GM19468 (cell line): ENCODE measurements at regions not wholly inside any gene's neighbourhood (a gene's known extent, or its start where the extent isn't known, plus 50 kb on each side); places are given as distances from the start of the nearest gene placed in this dataset.

Experiments
- ATAC-seq: cut with Tn5 transposase; IDR thresholded peaks from one replicate; pipeline ENCODE4 v1.9.1; 2021; ENCODE audit warnings: mild to moderate bottlenecking, moderate library complexity, moderate number of reproducible peaks; ENCODE audit not compliant: unreplicated experiment; ENCODE audit errors: extremely low read depth

DNA sequence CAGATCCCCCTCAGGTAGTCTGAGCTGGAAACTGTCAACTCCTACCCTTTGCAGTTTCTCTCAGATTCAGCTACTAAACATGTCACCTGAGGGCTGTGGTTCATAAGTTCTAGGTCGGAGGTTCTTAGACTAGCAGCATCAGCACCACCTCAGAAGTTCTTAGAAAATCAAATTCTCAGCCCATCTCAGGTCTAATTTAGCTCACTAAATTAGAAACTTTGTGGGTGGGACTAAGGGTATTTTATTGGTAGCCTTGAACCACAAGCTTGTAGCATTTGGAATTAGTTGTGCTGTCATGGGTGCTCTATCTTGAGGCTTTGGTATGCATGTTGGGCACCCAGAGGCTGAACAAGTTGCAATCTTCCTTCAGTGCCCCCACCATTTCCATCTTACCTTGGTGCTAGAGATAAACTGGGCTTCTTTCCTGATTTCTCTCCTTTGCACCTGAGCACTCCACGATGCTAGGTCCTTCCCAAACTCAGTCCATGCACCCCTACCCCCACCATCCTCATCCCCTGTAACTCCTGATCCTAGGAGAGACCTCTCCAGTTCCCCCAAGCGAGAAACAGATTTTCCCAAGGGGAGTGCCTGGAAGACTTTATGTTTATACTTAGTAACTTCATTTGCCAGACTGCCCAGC, 54.2 kb downstream of the S1PR1 start:
- no peak for ATAC-seq

DNA sequence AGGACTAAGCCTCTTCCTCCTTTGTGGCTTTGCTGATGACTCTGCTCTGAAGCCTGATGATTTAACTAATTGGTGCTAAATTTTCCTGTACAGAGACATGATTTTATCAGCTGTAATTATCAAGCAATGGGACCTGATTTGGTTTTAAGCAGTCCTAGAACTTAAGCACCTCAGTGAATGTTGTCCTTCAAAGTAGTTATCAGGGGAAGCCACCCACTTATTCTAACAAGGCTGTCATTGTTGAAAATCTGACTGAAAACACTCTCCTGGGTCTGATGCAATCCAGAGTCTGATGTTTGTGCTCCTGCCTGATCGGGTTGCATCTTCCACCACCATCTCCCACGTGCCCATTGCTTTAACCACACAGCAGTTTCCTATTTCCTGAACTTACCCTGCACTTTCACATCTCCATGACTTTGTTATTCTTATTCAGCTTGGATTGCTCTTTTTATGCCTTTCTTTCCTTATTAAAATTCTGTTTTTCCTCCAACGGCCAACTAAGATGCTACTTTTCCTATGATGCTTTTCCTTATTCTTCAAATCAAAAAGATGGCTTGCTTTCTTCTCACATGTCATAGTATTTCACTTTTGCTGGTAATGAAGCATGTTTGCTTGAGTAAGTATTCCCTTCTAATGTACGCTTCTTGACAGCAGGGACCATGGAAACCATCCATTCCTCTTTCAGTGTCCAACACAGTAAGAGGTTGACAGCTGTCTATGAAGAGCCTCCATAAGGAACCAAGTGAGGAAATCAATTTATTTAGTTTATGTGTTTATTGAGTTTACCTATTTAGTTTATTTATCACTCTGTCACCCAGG, 55.0 kb downstream of the S1PR1 start:
- no peak for ATAC-seq

DNA sequence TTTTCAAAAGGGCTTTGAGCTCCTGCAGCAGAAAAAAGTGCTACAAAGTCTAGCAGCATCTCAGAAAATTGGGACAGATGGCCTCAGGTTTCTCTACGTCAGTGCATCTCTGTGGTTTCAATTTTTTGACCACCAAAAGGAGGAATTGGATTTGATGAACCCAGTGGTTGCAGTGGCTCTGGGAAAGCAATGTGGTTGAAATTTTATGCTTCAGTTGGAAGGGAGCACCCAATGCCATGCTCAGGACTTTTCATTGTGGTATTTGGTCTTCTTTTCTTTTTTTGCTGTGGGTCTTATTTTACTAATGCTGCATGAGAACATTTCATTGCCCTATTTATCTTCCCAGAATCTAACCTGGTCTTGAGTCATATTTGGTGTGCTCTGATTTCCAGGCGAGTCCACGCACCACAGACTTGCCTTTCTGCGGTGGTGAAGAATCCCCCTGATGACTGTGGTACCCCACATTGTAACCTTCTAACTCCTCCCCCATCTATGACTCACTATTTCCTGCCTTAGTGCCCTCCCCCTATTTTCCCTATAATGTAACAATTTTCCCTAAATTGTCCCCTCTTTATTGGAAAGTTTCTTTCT, 56.7 kb downstream of the S1PR1 start:
- peak; percentile 21 for ATAC-seq

DNA sequence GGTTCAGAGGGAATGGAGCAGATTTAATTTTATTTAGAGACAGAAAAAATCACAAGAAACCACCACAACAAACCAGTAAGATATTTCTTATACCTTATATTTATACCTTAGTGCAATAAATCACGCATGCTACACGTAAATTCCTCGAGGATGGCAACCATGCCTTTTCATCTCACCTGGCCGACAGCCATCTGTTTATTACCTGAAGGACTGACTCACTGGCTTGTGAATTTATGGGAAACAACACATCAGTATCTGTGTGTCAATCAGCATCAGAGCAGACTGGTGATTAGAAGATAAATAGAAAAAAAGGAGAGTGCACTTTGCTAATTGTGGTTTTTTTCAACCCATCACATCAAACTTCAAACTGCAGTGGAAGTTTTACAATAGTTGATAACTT, 58.4 kb downstream of the S1PR1 start:
- ATAC-seq: no peak

DNA sequence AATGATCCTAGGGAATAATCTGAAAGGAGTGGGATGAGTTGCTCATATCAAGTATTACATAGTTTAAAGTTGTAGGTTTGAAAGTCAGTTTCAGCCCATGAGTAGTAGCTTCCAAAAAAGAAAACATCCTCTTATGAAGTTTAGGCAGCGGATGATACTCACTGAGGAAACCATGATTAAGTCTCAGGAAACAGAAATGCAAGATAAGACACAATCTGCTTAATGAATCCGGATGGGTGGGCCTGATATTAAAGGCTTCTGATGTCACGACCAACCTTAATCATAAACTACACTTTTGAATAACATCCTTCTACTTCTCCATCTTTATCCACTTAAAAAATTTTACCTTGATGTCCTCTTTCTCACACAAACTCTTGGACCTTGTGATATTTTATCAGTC, 61.8 kb downstream of the S1PR1 start:
- no peak for ATAC-seq

DNA sequence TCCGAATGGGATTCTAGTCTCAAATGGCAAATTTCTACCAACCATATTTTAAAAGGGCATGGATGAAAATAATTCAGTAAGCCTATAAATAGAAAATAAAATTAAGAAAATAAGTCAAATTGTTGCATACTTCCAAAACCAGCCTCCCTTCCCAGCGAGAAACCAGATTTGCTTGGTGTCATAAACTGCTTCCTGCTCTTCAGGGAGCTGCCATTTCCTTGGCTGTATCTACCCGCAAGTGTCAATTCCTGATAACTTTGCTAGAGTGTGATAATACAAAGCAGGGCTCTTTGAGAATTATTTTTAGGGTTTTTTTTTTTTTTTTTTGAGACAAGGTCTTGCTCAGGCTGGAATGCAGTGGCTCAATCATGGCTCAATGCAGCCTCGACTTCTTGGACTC, 62.3 kb downstream of the S1PR1 start:
- ATAC-seq: no peak

DNA sequence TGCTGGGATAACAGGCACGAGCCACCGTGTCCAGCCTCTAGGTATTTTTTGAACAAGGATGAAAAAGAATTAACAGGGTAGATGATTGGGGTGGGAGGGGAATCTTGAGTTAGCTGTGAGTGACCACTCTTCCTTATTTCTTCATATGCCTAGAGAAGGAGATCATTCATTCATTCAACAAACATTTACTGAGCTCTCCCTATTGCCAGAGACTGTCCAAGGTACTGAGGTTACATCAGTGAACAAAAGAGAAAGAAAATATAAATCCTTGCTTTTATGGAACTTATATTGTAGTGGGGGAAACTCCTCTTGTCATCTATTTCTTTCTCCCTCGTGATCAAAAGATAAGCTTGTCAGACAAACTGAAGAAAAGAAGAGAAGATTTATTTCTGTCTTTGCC, 62.9 kb downstream of the S1PR1 start:
- ATAC-seq: no peak

DNA sequence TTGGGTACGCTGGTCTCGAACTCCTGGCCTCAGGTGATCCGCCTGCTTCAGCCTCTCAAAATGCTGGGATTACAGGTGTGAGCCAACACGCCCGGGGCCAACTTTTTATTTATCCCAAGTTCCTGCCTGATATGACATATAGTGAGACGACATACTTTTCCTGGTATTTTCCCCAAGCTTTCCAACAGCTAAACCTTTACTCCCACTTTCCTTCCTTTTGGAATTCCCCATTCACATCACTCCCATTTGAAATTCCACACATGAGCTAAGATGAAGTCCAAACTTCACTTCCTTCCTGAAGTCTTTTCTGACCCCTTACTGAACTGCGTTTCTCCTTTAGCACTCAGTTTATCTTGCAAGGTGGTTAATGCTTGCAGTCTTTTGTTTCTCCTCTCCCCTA, 64.1 kb downstream of the S1PR1 start:
- ATAC-seq: no peak

DNA sequence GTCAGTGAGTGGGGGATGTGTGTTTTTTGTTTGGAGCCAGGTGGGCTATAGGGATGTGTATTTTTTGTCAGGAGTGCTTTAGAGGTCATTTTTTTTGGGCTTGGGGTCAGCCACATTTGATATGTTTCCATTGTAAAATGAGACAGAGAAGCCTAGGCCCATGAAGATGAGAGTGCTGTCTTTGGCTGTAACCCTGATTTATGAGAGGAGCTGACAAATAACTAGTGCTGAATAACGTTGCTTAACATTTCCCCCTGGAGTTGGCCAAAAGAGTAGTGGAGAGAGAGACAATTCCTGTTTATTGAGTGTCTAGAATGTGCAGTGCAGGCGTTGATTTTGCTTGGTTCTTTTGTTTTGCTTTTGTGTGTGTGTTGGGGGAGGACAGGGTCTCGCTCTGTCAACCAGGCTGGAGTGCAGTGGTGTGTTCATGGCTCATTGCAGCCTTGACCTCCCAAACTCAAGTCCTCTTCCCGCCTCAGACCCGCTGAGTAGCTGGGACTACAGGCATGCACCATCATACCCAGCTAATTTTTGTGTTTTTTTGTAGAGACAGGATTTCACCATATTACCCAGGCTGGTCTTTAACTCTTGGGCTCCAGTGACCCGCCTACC, 64.7 kb downstream of the S1PR1 start:
- no peak for ATAC-seq

DNA sequence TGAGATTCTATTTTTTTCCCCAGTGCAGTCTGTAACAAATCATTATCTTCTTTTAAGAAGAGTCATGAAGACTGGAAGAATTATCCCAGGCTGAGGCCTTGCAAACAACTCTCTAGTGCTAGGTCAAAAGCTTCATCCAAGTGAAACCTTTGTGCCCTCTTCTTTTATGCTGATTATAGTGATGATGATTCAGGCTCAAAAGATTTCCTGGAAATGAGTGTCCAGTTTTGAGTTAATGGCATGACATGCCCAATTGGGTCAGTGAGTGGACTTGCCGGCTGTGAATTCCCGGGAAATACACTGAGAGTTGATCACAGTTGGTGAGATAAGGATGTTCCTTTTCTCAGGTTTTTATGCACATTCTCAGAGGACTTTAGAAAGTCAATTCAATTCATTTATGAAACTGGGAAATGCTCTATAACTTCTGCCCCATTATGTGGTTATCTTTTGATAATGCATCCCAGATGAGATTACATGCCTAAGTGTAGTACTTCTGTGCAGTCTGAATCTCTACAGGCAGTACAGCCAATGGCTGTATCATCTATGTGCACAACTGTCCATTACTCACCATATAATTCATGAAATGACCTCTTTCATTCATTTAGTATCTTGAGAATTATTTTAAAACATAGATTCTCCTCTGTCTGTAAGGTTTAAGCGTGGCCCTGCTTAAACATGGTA, 66.2 kb downstream of the S1PR1 start:
- no peak for ATAC-seq

DNA sequence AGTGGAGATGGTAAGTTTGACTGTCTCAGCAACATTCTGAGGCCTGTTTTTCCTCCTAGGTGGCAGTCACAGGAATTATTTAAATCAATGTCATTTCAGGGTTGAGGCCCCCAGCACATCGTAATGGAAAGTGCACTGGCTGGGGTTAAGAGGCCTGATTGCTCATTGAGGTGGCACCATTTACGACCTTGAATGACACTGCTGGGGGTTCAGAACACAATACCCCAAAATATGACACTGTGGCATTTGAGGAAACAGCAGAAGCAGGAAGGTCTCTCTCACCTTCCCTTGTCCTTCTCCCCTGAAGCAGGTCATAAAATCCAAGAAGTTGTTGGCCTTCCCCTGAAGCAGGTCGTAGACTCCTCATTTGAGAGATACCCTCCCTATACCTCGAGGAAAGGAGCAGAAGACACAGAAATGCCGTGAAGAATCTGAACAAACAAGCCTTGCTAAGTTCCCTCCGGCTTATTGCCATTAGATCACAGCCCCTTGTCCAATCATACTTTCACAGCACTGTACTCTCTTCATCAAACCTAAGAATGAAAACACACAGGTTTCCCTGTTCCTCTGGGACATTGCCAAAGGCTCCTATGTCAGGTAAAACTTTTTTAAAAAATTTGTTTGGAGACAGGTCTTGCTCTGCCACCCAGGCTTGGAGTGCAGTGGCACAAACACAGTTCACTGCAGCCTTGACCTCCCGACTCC, 71.3 kb downstream of the S1PR1 start:
- ATAC-seq: no peak

DNA sequence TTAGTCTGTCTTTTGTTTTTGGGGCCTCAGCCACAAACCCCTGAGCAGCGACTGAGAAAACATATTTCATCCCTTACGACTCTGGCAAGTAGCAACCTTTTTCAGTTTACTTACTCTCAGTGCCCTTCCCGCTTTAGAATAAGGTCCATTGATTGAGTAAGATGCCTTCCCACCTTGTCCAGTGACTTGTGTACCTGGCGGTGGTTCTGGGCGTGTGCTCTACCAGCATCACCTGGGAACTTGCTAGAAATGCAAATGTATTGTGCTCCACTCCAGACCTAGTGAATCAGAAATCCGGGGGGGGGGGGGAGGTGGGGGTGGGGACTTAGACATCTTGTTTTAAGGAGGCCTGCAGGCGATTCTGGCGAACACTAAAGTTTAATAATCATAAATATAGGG, 72.1 kb downstream of the S1PR1 start:
- no peak for ATAC-seq

DNA sequence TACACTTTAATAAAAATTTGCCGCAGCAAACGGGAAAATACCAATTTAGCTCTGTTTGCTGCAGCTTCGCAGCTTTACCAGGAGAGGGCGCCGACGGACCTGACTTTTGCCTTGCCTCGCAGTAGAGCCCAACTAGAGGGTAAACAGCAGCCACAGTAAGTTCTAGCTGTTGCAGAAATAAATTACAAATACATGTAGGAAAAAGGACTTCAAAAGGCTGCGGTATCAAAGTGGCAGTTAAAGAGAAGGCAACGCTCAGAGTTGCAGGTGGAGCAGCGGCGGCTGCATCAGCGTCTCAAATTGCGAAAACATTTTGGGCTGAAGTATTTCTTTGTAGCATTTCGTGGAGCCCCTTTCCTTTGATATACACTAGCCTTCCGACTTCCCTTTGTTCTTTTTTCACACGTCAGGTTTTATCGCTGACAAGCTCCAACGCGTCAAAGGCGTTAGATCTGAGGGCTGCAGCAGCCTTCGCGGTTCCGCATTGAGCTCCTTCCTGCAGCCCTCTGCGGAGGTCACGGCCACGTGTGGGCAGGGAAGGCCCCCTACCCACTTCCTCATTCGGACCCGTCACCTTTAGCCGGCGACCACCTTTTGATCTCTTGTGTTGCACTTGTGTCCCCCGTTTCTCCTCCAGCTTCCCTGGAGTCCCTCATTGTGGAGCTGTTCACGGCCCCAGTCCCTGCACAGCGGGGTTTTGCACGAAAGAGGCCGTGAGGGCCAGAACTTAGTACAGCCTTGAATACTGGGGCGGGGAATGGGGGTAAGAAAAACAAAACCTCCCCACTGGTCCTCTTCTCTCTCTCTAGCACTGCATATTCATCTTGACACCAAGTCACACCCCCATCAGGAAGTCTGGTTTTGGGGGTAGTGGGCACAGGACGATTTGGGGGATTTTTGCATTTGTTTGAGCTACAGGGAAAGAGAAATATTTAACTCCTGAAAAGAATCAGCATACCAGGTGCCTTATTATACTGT, 72.8 kb downstream of the S1PR1 start:
- ATAC-seq: peak; percentile 11

DNA sequence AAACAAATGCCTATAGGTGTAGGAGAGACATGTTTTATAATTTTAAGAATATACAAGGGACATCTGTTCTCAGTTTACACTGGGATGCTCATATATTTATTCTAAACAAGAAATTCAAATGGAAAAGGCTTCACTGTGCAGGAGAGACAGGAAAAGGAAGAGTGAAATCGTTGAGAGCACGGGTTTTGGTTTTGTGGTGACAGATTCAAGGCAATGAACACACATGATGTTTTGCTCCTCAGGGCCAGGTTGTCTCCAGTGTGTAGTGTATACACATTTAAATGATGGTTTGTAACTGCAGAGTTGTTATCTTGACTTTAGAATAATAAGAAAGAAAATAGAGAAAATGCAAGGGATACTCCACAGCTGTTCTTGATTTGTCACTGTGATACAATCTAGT, 73.7 kb downstream of the S1PR1 start:
- ATAC-seq: no peak

DNA sequence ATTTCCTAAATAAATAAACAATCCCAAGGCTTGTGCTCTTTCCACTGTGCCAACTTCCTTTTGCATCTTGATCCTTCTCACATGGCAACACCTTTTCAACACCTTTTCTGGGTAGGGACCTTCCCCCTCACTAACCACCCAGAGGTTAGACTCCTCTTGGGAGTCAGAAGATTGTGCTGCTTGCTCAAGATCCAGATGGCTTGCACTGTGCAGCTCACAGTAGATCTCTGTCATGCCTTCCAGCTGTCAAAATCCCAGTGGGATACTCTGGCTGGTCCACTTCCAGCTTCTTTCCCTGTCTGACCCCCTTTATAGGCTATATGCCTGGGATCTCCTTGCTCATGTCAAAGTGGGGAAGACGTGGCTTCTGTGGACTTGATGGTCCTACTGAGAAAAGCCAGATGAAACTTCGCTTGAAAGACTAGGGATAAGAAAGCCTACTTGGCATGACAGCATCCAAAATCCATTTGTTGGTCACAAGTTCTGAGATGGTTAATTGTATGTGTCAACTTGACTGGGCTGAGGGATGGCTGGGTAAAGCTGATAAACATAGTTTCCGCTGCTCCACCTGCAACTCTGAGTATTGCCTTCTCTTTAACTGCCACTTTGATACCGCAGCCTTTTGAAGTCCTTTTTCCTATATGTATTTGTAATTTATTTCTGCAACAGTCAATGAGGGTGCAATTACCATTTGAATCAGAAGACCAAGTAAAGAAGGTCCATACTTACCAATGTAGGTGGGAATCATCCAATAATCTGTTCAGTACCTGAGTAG, 74.5 kb downstream of the S1PR1 start:
- no peak for ATAC-seq

DNA sequence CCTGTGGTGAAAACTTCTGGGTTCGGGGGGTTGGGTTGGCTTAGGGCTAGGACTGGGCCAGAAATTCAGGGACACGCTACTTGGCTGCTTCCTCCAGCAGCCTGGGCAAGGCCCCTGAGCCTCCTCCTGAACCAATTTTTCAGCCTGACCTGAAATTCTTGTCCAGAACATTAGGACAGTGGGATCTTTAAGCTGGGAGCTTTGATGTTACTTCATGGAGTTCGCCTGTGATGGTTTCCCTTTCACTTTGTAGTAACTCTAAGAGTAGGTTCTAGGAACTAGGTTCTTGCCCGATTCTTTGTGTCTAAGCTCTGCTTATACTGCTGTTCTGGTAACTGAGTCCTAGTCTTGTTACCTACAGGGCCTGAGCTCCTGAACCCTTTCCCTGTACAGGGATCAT, 75.3 kb downstream of the S1PR1 start:
- no peak for ATAC-seq

DNA sequence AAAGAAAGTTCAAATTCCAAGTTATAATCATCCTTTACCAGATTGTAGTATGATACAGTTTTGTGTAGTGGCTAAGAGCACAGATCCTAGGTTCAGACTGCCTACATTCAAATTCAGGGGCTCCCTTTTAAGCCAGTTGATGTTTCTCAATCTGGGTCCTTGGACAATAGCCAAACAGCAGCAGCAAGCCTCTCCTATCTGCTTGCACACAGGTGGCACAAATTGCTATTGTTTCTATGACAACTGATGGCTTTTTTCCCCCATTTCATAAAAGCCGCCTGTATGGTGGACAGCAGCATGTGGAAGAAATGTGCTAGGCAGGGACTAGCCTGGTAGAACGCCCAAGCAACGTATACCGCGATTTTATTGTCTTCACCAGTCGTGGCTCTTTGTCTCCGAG, 76.5 kb downstream of the S1PR1 start:
- no peak for ATAC-seq

DNA sequence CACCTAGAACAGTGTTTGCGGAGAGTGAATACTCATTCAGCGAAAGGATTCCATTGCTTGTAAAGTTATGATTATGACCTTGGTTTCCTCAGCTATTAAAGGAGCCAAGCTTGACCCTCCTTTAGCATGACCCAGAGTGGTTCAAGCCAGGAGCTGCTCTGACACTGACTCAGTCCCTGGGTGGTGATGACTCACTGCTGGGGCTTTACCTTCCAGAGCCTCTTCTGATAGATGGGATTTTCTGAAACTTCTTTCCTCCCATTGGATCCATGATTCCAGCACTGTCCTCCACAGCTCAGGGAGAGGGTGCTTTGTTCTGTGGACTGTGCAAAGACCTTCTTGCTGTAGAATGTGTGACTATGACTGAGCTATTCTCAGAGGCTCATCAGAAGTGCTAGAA, 77.4 kb downstream of the S1PR1 start:
- no peak for ATAC-seq
